Astrocyte (in vitro differentiated cells and primary cell): ENCODE measurements at regions not wholly inside any gene's neighbourhood (a gene's known extent, or its start where the extent isn't known, plus 50 kb on each side); places are given as distances from the start of the nearest gene placed in this dataset.
"Not testable (repeated sequence)": the region's sequence is repeated elsewhere in the genome, so short reads cannot be mapped to it uniquely, and the experiment has no call there.

Source experiments
- CTCF ChIP-seq: IDR thresholded peaks from 2 replicates; pipeline ENCODE4 v1.5.1; 2011; ENCODE audit warnings: low read depth, mild to moderate bottlenecking, inconsistent platforms, low read length, moderate library complexity; ENCODE audit not compliant: insufficient read depth
- EZH2 ChIP-seq: IDR thresholded peaks from 2 replicates; pipeline ENCODE4 v1.6.1; 2012; ENCODE audit warnings: mild to moderate bottlenecking, low read length, inconsistent platforms; ENCODE audit not compliant: insufficient read depth

GRCh38 chr9:41741897-41742296 is 387.3 kb downstream of the CNTNAP3B start:
- not testable (repeated sequence) for TF ChIP-seq CTCF, EZH2
